Muscle of back (tissue), 3 donors: ENCODE measurements at regions not wholly inside any gene's neighbourhood (a gene's known extent, or its start where the extent isn't known, plus 50 kb on each side); places are given as distances from the start of the nearest gene placed in this dataset.
"Not testable (repeated sequence)": the region's sequence is repeated elsewhere in the genome, so short reads cannot be mapped to it uniquely, and the experiment has no call there.

Experiments used
- DNase-seq, 3 donors: peaks; one replicate each; pipeline versions ENCODE4 v3.0.0 to v3.0.0-alpha.2; 2013

GRCh38 chr15:38002883-38003477 is 68.5 kb downstream of the TMCO5A start:
- peak; percentile 36 to 56 (median 38) for DNase-seq

- DNase-seq: no peak
Observed at GRCh38 chr15:38004218-38004861, 69.9 kb downstream of the TMCO5A start.

DNA sequence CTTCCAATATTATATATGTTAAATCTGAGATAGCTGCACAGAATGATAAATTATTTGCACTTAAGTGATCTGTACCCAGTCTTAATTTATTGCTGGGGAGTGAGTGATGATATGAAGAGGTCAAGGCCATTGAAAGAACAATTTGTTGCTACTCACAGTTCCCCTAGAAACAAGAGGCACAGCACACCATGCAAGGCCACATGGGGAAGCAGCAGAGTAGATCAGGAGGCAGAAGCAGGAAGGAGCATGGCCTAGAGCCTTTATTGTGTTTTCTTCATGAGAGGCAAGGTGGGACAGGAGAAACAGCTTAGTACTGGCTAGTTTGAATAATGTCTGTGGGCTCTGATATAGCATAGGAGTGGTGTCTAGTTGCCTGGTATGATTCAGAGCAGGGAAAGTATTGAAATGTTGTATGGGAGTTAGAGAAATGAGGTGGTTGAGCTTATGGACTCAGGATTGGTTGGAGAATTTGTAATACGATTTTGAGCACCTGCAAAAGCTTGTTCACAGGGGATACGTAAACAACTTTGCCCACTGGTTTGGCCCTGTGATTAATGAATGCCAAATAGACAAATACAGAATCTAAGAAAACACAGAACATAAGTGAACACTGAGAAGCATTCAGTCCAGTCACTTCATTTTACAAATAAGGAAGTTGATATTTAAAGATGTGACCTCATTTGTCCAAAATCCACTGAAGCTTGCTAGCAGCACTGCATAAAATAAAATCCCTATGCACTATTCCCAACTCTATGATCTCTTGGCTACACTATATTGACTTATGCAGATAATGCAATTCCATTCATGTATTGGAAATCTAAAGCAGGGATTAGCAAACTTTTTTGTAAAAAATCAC is 71.7 kb downstream of the TMCO5A start:
- peak in 2 of 3 donors; percentile 14 to 45 for DNase-seq

GRCh38 chr15:38010395-38010794 is 76.0 kb downstream of the TMCO5A start:
- no peak for DNase-seq

- DNase-seq: no peak
Observed at GRCh38 chr15:38012894-38013293, 78.5 kb downstream of the TMCO5A start.

DNA sequence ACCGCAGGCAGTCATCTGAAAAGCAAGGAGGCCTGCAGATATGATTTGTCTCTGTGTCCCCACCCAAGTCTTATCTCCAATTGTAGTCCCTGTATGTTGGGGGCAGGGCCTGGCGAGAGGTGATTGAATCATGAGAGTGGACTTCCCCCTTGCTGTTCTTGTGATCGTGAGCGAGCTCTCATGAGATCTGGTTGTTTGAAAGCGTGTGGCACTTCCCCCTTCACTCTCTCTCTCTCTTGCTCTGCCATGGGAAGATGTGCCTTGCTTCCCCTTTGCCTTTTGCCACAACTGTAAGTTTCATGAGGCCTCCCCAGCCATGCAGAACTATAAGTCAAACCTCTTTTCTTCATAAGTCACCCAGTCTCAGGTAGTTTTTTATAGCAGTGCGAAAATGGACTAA is 83.3 kb downstream of the TMCO5A start:
- DNase-seq: no peak

DNA sequence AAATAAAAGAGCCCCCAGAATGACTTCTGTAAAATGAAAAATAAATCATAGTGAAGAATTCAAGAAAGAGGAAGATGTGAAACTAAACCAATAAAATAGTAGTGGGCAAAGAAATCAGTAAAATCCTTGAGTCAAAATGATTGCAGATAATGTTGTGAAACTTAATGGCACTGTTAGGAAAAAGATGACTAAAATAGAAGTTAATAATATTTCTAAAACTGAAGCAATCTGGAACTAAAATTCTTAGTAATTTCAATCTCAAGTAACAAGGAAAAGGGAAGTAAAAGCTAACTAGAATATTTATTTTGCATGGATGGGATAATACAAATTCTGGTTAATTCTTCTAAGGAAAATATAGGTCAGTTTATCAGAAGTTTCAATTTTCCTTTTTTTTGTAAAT is 84.6 kb downstream of the TMCO5A start:
- no peak for DNase-seq

- no peak for DNase-seq
Observed at GRCh38 chr15:38021259-38021658, 86.8 kb downstream of the TMCO5A start.

DNA sequence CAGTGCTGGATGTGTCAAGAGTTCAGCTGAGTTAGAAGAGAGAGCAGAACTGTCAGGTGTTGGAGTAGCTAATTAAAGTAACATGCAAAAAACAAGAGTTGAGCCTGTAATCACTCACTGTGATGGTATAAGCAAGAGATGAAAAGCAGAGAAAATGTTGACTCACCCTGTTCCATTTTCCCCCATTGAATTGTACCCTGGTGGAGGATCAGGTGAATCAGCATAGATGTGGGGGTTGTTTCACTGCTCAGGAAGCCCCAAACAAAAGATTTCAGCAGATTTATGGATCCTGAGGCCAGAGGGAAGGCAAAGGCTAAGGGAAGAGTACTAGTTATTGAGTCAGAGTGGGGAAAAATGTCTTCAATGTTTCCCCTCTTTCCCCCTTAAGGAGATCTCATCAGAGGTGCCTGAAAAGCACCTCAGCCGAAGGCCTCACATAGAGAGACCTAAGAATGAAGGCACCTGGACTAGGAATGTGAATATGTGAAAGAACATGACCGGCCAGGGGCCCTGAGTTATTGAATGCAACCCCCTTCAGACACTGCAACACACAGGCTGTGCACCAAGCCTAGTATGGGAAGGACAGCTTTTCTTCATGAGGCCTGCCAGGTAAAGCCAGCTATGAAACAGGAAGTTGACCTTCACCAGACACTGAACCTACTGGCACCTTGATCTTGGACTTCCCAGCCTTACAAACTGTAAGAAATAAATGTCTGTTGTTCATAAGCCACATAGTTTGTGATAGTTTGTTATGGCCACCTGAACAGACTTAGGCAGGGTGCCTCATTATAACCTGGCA is 90.1 kb downstream of the TMCO5A start:
- no peak for DNase-seq

DNA sequence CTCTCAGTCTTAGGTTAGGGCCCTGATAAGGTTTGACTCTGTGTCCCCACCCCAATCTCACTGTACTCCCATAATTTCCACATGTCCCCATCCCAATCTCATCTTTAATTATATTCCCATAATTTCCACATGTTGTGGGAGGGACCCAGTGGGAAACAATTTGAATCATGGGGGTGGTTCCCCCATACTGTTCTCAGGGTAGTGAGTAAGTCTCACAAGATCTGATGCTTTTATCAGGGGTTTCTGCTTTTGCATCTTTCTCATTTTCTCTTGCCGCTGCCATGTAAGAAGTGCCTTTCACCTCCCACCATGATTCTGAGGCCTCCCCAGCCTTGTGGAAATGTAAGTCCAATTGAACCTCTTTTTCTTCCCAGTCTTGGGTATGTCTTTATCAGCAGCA is 91.2 kb downstream of the TMCO5A start:
- not testable (repeated sequence) for DNase-seq

DNA sequence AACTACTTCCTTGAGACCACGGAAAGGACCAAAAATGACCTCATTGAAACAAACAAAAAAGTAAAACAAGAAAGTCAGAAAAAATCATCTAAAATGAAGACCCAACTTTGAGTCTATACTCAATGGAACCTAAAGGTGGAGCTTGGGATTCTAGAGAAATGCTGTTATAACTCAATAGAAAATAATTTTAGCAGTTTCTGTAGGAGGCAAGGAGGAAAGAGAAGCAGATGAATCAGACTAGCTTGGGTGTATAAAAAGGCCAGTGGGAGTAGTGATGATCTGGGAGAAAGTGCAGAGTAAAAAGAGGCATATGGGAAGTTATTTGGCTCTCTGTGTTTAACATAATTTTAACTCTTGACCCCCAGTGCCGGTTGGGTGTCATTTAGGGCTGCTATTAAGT is 94.4 kb downstream of the TMCO5A start:
- DNase-seq: peak in 1 of 3 donors; percentile 42

- no peak for DNase-seq
Observed at GRCh38 chr15:38029736-38030135, 95.3 kb downstream of the TMCO5A start.

GRCh38 chr15:38030609-38031008 is 96.2 kb downstream of the TMCO5A start:
- no peak for DNase-seq

- DNase-seq: no peak
Observed at GRCh38 chr15:38035701-38036100, 101.3 kb downstream of the TMCO5A start.

- DNase-seq: no peak
Observed at GRCh38 chr15:38036790-38037338, 102.4 kb downstream of the TMCO5A start.

GRCh38 chr15:38038659-38039442 is 104.4 kb downstream of the TMCO5A start:
- DNase-seq: peak in 1 of 3 donors; percentile 76

DNA sequence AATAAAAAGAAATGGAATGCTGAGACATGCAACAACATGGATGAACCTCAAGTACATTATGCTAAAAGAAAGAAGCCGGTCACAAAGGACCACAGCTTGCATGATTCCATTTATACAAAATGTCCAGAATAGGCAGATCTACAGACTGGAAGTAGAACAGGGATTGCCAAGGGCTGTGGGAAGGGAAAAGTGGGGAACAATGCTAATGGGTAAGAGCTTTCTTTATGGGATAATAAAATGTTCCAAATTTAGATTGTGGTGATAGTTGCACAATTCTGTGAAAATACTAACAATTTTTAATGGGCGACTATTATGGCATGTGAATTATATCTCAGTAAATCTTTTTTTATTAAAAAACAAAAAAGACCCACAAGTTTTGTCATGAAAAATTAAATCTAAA is 106.2 kb downstream of the TMCO5A start:
- DNase-seq: no peak

GRCh38 chr15:38041576-38041975 is 107.1 kb downstream of the TMCO5A start:
- no peak for DNase-seq

- DNase-seq: no peak
Observed at GRCh38 chr15:38042211-38042610, 107.8 kb downstream of the TMCO5A start.

- DNase-seq: peak in 1 of 3 donors; percentile 49
Observed at GRCh38 chr15:38042707-38043445, 108.4 kb downstream of the TMCO5A start.
